SK-N-SH treated with all-trans-retinoic acid at 6 μM for 48 hours (cell line): ENCODE measurements at regions not wholly inside any gene's neighbourhood (a gene's known extent, or its start where the extent isn't known, plus 50 kb on each side); places are given as distances from the start of the nearest gene placed in this dataset.

Experiments
- BACH2 ChIP-seq: fragments of 250-450 bp; sonication (Bioruptor Pico); IDR thresholded peaks from 2 replicates; pipeline ENCODE4 v1.9.0; 2021; ENCODE audit warnings: mild to moderate bottlenecking, borderline replicate concordance
- CSDC2 ChIP-seq: fragments of 250-450 bp; sonication (Bioruptor Pico); IDR thresholded peaks from 2 replicates; pipeline ENCODE4 v1.5.0; 2020; ENCODE audit warnings: mild to moderate bottlenecking, moderate library complexity
- OSR1 ChIP-seq: fragments of 250-450 bp; sonication (Bioruptor Pico); IDR thresholded peaks from 2 replicates; pipeline ENCODE4 v1.8.0; 2022; ENCODE audit warnings: moderate library complexity, mild to moderate bottlenecking, inconsistent platforms
- PPARA ChIP-seq: fragments of 250-450 bp; sonication (Bioruptor Pico); IDR thresholded peaks from 2 replicates; pipeline ENCODE4 v1.5.0; 2020; ENCODE audit warnings: mild to moderate bottlenecking, borderline replicate concordance
- SNAI2 ChIP-seq: fragments of 250-450 bp; sonication (Bioruptor Pico); IDR thresholded peaks from 2 replicates; pipeline ENCODE4 v1.5.0; 2020; ENCODE audit warnings: mild to moderate bottlenecking, moderate library complexity
- ZFP30 ChIP-seq: fragments of 450-650 bp; formaldehyde crosslinking; IDR thresholded peaks from 2 replicates; pipeline ENCODE4 v1.5.0; 2022; ENCODE audit warnings: mild to moderate bottlenecking, moderate library complexity
- ZNF565 ChIP-seq: fragments of 450-650 bp; formaldehyde crosslinking; conservative IDR thresholded peaks from 2 replicates; pipeline ENCODE4 v1.5.0; 2020; ENCODE audit warnings: low read depth, mild to moderate bottlenecking, moderate library complexity
- ZNF70 ChIP-seq: fragments of 450-650 bp; formaldehyde crosslinking; IDR thresholded peaks from 2 replicates; pipeline ENCODE4 v1.5.0; 2020; ENCODE audit warnings: mild to moderate bottlenecking, moderate library complexity
- ZNF8 ChIP-seq: fragments of 450-650 bp; formaldehyde crosslinking; IDR thresholded peaks from 2 replicates; pipeline ENCODE4 v1.5.0; 2020; ENCODE audit warnings: mild to moderate bottlenecking, moderate library complexity
- TF ChIP-seq, protein P1 (sequence below): fragments of 250-450 bp; sonication (Bioruptor Pico); IDR thresholded peaks from 2 replicates; pipeline ENCODE4 v1.8.0; 2020; ENCODE audit warnings: mild to moderate bottlenecking, moderate library complexity, borderline replicate concordance
- TF ChIP-seq, protein P2 (sequence below): fragments of 250-450 bp; sonication (Bioruptor Pico); IDR thresholded peaks from 2 replicates; pipeline ENCODE4 v1.5.1; 2020; ENCODE audit warnings: low read depth, mild to moderate bottlenecking, moderate library complexity

DNA sequence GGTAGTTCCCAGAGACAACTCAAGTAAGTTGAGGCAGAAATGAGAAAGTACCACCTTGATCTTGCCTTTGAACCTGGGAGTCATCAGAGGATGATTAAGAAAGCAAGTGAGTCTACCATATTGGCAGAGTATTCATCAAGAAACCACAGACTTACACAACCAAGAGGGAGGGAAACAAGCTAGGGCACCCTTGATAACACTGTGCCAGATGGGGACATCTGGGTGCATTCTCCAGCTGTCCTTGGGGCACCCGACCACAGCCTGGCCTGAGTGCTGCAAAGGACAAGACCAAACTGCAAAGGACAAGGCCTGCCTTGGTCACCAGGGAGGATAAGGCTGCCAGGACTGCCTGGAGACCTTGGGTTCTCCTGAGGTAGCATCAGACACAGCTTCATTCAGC lies 553.6 kb downstream of the EPHB1 start:
- TF ChIP-seq ZNF565 (no peak), OSR1 (CRISPR knock-in tag) (no peak), ZNF70 (no peak), CSDC2 (CRISPR knock-in tag) (no peak), BACH2 (CRISPR knock-in tag) (no peak), ZFP30 (CRISPR knock-in tag) (no peak), ZNF8 (CRISPR knock-in tag) (no peak), SNAI2 (no peak), PPARA (no peak)
- TF ChIP-seq, protein P1, sequence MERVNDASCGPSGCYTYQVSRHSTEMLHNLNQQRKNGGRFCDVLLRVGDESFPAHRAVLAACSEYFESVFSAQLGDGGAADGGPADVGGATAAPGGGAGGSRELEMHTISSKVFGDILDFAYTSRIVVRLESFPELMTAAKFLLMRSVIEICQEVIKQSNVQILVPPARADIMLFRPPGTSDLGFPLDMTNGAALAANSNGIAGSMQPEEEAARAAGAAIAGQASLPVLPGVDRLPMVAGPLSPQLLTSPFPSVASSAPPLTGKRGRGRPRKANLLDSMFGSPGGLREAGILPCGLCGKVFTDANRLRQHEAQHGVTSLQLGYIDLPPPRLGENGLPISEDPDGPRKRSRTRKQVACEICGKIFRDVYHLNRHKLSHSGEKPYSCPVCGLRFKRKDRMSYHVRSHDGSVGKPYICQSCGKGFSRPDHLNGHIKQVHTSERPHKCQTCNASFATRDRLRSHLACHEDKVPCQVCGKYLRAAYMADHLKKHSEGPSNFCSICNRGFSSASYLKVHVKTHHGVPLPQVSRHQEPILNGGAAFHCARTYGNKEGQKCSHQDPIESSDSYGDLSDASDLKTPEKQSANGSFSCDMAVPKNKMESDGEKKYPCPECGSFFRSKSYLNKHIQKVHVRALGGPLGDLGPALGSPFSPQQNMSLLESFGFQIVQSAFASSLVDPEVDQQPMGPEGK: no peak
- TF ChIP-seq, protein P2, sequence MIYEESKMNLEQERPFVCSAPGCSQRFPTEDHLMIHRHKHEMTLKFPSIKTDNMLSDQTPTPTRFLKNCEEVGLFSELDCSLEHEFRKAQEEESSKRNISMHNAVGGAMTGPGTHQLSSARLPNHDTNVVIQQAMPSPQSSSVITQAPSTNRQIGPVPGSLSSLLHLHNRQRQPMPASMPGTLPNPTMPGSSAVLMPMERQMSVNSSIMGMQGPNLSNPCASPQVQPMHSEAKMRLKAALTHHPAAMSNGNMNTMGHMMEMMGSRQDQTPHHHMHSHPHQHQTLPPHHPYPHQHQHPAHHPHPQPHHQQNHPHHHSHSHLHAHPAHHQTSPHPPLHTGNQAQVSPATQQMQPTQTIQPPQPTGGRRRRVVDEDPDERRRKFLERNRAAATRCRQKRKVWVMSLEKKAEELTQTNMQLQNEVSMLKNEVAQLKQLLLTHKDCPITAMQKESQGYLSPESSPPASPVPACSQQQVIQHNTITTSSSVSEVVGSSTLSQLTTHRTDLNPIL: no peak
